GM18505 (cell line): ENCODE measurements at regions not wholly inside any gene's neighbourhood (a gene's known extent, or its start where the extent isn't known, plus 50 kb on each side); places are given as distances from the start of the nearest gene placed in this dataset.
A peak's percentile ranks its signal among the peaks of the same experiment; 100 is the strongest.

Experiments used
- ATAC-seq: cut with Tn5 transposase; IDR thresholded peaks from one replicate; pipeline ENCODE4 v1.9.1; 2021; ENCODE audit not compliant: unreplicated experiment
- POLR2A ChIP-seq: IDR thresholded peaks from 4 replicates; pipeline ENCODE4 v1.6.1; 2011; ENCODE audit warnings: borderline replicate concordance; ENCODE audit not compliant: insufficient read depth, insufficient read length; ENCODE audit errors: extremely low read depth

DNA sequence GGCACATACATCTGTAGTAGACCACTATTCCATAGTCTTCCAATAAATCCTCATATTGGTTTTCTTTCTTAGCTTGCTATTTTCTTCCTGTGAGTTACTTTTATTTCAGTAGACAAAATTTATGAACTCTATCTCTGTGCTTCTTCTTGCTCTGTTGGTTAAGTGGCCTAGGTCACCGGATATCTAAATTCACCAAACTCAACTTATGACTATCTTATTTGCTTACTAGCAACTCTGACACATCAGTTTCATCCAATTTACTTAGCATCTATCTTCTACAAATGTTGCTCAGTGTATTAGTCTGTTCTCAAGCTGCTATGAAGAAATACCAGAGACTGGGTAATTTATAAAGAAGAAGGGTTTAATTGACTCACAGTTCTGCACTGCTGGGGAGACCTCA is 432.5 kb upstream of the FSIP2 start:
- TF ChIP-seq POLR2A, result no peak
- ATAC-seq, result no peak

DNA sequence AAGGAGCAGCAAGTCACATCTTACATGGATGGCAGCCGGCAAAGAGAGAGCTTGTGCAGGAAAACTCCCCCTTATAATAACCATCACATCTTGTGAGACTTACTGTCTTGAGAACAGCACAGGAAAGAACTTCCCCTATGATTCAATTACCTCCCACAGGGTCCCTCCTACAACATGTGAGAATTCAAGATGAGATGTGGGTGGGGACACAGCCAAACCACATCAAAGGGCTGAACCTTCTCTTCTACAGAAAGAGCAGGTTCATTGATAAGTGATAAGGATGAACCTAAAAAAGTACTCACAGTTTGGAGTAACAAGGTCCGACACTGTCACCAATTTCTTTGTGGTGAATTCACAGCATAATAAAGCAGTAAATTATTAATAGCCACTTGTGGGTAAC is 422.2 kb upstream of the FSIP2 start:
- no peak for TF ChIP-seq POLR2A
- peak; percentile 61 for ATAC-seq

- no peak for TF ChIP-seq POLR2A
Observed at GRCh38 chr2:185318271-185318724, 420.3 kb upstream of the FSIP2 start.

GRCh38 chr2:185335879-185336278 is 402.7 kb upstream of the FSIP2 start:
- TF ChIP-seq POLR2A, result no peak
- ATAC-seq, result no peak

More at GRCh38 chr2:185318271-185318724, 420.3 kb upstream of the FSIP2 start:
- no peak for ATAC-seq

DNA sequence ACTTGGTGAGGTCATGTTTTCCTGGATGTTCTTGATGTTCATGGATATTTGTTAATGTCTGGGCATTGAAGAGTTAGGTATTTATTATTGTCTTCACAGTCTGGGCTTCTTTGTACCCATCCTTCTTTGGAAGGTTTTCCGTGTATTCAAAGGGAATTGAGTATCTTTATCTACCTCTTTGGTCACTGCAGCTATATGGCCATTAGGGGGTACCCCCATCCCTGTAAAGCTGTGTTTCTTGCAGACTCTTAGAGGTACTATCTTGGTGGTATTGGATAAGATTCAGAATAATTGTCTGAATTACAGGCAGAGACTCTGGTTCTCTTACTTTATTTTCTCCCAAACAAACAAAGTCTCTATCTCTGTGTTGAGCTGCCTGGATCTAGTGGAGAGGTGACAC is 401.6 kb upstream of the FSIP2 start:
- no peak for TF ChIP-seq POLR2A

GRCh38 chr2:185338104-185338503 is 400.5 kb upstream of the FSIP2 start:
- no peak for TF ChIP-seq POLR2A
- no peak for ATAC-seq

More for the DNA sequence above, 401.6 kb upstream of the FSIP2 start:
- ATAC-seq, result no peak

GRCh38 chr2:185347445-185347844 is 391.2 kb upstream of the FSIP2 start:
- TF ChIP-seq POLR2A, result no peak
- ATAC-seq, result no peak

- TF ChIP-seq POLR2A, result no peak
- ATAC-seq, result no peak
Observed at GRCh38 chr2:185360776-185361175, 377.8 kb upstream of the FSIP2 start.

DNA sequence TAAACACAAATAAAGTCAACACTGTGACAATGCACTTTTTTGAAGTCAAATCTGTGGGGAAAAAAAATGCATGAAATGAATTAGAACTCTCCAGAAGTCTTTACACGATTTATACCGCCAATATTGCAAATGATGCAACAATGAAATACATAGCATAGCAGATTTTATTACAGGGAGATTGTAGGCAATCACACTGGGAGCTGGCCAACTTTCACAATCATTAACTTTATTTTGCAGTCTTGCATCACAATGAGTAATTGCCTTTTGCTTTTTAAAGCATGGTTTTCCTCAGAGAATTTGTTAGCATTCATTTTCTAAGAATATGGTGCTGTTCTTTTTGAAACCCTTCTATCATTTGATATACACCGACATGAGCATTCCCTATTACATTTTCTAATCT is 366.4 kb upstream of the FSIP2 start:
- no peak for TF ChIP-seq POLR2A

DNA sequence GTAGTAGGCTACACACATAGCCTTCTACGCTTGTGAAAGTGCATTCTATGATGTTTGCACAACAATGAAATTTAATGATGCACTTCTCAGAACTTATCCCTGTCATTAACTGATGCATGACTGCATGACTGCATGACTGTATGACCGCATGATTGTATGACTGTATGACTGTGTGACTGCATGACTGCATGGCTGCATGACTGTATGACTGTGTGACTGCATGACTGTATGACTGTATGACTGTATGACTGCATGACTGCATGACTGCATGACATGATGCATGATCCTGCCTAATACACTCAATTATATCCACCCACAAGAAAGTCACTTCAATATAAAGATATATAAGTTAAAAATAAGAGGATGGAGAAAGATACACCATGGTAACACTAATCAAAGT is 365.4 kb upstream of the FSIP2 start:
- no peak for TF ChIP-seq POLR2A
- no peak for ATAC-seq

More for the DNA sequence above, 366.4 kb upstream of the FSIP2 start:
- no peak for ATAC-seq

DNA sequence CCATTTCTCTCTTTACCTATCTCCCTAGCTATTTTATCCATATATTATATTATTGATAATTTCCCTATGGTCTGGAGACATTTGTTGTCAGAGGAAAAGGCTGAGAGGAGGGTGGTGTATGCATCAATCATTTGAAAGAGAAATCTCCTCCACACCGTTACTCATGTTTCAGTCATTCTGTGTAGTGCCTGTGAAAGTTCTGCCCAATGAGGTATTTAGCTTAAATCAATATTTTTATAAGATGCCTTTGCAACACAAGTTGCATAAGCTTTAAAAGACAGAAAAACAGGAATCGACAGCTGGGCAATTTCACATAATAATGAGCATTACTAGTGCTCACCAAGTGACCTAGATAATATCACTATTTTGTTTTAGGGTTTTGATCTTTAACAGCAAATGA is 363.7 kb upstream of the FSIP2 start:
- no peak for TF ChIP-seq POLR2A
- ATAC-seq, result no peak

- TF ChIP-seq POLR2A, result no peak
- ATAC-seq, result no peak
Observed at GRCh38 chr2:185375731-185376130, 362.9 kb upstream of the FSIP2 start.

- no peak for TF ChIP-seq POLR2A
- ATAC-seq, result no peak
Observed at GRCh38 chr2:185381631-185382030, 357.0 kb upstream of the FSIP2 start.

GRCh38 chr2:185384822-185385560 is 353.6 kb upstream of the FSIP2 start:
- ATAC-seq, result no peak
- TF ChIP-seq POLR2A, result no peak
